HG03354 (cell line): ENCODE measurements at regions not wholly inside any gene's neighbourhood (a gene's known extent, or its start where the extent isn't known, plus 50 kb on each side); places are given as distances from the start of the nearest gene placed in this dataset.
"Not testable (repeated sequence)": the region's sequence is repeated elsewhere in the genome, so short reads cannot be mapped to it uniquely, and the experiment has no call there.

Experiments
- ATAC-seq: cut with Tn5 transposase; IDR thresholded peaks from one replicate; pipeline ENCODE4 v1.9.1; 2021; ENCODE audit warnings: mild to moderate bottlenecking; ENCODE audit not compliant: unreplicated experiment, poor library complexity, severe bottlenecking

DNA sequence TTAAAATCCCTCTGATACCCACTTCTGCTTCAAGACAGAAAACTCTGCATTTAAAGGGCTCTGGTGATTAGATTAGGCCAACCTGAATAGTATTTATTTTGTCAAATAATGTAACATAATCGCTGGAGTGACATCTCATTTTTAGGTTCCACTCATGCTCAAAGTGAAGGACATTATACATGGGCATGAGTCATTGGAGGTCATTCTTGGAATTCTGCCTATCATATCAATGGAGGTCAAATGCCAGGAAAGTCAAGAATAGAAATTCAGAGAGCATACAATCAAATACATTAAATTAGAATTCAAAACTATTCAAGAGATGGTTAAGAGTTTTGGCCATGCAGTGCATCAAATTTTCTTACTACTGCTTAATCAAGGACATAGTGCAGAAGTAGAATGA is 50.8 kb upstream of the PRSS1 start:
- ATAC-seq, result no peak

DNA sequence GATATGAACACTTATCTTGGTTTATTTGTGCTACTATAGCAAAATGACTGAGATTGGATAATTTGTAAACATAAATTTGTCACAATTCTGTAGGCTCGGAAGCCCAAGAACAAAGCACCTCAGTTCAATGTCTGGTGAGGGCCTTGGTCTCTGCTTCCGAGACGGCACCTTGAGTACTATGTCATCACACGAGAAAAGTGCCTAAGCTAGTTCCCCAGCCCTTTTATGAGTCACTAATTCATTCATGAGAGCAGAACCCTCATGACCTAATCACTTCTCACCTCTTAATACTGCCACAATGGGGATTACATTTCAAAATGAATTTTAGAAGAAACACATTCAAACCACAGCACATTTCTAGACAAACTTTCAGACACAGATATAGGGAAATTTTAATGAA is 52.0 kb upstream of the PRSS1 start:
- ATAC-seq, result no peak

DNA sequence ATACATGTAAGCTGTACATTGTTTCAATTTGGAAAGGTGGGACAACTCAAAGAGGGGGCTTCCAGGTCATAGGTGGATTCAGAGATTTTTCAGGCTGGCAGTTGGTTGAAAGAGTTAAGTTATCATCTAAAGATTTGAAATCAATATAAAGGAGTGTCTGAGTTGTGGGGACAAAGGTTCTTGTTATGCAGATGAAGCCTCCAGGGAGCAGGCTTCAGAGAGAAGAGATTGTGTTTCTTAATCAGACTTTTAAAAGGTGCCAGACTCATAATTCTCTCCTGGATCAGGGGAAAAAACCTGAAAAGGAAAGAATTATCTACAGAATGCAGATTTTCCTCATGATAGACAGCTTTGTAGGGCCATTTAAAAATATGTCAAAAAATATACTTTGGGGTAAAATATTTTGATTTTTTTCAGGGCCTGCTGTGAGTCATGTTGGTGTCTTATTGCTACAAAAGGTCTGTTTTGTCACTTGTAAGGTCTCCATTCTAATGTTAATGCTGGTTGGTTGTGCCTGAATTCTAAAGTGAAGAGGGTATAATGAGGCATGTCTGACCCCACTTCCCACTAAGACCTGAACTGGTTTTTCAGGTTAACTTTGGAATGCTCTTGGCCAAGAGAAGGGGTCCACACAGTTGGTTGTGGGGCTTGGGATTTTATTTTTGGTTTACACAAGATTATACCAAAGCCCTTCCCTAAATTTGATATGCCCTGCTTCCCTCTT is 52.7 kb upstream of the PRSS1 start:
- ATAC-seq, result no peak

DNA sequence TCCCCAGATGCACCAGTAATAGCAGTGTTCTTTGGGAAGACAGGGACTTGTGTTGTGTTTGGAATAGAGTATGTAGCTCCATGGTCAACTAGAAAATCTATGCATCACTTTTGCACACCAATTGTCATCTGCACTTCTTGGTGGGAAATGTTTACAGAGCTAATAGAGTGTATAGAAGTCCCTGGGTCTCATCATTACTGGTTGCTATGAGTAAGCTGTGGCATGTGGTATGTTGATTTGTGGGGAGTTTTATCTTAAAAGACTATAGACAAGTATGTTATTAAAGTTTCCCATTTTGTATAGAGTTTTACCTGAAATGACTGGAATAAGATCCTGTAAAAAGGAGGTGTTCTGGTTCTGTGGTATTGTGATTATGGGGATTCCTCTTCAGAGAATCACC is 55.4 kb upstream of the PRSS1 start:
- no peak for ATAC-seq

DNA sequence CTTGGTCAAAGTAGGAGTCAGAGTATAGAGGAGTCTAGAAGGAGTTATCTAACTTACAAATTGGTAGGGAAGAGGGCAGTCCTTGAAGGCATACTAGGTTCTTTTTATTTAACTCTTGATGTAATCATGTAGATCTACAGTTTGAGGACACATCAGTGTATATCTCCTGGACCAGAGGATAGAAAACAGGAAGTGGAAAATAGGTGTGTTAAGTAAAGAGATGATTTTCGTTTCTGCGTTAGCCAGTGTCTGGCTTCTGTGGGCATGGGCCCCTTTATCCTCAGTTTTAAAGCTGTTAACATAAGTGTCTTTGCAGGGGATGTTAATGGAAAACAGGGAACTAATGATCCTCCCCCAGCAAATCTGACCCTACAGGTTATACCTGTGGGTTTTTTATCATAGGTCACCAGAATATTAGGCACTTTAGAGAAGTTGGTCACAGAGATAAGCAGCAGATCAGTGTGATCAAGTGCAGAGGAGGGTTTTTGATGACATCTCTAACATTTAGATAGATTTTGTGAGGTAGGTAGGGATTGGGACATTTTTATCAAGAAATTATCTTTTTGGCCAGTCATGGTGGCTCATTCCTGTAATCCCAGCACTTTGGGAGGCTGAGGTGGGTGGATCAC is 58.6 kb upstream of the PRSS1 start:
- ATAC-seq, result peak; percentile 51

DNA sequence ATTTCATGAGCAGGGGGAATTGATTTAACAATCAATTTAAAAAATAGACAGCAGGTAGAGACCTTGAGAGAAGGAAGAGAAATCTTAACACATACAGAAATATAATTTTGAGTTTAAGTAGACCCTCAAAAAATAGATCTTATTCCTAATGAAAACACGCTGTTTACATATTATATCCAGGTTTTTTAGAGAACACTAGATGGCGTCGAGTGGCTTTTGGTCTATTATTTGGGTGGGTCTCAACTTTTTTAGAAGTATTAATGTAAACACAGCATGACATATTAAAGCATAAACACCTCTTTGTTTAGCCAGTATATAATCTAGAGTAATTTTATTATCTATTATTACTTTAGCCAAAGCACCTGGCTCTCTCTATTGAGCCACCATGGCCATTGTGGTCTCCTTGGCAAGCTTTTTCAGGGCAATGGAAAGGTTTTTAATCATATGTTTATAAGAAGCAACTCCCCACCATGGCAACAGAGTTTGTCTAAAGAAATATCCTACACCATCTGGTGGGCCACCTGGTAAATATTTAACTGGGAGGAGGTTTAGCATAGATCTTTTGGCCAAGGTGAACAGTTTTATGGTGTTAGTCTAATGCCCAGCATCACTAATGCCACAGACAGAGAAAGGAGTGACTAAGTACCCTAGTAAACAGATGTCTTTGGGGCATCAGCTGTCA is 59.7 kb upstream of the PRSS1 start:
- no peak for ATAC-seq

DNA sequence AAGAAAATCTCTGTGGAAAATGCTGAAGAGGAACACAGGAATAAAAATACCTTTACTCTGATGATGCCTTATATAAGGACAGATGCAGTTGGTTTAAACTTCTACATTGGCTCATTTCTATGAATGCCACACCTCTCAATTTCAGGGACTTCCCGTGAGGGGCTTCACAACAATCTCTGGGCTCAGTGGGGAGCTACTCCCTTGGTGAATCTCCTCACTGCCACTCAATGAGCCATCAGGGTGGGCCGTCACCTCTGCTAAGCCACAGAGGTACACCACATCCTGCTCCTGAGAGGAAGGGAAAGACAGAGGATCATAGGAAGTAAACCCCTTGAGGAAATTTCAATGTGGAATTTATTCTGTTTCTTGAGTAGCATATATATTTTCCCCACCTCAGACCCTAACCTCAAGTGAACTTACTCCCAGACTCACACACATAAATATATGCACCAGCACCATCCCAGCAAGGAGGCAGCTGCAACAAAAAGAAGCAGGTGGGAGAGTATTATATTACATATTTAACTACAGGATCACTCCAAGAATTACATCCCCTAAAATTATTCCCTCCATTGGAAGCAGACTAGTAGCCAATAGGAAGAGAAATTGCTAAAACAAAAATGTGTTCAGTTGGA is 63.3 kb upstream of the PRSS1 start:
- ATAC-seq, result no peak

DNA sequence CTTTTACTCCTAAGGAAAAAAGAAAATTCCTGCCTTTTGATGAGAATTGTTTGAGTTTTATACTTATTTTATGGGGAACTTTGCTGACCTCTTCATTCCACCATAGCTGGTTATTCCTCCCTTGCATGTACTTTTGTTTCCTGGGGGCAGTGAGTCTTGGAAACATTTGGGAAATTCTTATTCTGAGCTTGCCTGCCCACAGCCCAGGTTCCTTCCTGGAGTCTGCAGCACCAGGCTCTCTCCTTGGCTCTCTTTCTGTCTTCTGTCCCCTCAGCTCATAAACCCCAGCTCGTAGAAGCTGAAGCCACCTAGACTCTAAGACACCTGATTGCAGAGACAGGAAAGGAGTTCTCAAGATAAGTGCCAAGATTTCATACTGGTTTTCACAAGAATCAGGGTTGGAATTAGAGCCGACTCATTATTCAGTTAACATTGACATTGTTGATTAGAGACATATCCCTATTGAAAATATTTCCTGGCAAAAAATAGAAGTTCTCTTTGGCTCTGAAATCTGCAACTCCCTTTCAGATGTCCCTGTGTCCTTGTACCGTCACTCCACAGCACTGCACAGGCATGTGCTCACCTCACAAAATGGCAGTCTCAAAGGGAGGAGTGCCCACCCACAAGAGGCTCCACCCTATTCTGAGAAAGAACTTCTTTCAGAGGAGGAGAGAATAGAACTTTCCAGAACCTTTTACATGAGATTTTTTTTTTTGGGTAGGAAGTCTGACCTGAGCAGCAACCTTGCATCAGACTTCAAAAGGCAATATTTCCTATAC is 67.8 kb upstream of the PRSS1 start:
- no peak for ATAC-seq

DNA sequence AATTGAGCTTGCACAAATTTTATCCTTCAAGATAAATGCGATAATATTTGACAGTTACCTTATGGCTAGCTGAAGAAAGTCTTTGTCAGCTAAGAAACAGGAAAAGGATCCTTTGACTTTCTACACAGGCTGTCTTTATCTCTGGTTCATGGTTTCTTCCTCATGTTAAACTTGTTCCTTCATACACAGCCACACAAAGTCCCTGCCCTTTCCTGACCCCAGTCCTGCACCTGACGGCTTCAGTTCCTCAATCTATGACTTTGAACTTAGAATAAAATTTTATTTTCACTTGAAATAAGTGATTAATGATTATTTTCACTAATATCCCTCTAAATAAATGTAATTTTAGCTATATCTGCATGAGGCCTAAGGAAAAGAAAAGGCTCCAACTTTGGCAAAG is 77.8 kb upstream of the PRSS1 start:
- ATAC-seq, result no peak

DNA sequence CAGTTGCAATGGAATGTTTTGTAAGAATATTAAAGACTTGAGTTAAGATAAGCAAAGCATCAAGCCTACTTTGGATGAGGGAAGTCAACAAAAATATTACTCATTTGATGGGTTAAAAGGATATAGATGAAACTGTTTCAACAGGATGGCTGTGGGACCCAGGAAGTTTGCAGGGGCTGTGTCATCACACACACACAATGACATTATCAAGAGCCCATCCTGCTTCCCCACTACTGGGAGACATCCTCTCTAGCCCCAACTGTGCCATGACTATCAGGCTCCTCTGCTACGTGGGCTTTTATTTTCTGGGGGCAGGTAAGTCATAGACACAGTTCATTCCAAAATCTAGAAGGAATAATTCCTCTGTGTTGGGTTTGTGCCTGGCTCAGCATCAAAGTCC is 78.8 kb upstream of the PRSS1 start:
- ATAC-seq, result no peak

DNA sequence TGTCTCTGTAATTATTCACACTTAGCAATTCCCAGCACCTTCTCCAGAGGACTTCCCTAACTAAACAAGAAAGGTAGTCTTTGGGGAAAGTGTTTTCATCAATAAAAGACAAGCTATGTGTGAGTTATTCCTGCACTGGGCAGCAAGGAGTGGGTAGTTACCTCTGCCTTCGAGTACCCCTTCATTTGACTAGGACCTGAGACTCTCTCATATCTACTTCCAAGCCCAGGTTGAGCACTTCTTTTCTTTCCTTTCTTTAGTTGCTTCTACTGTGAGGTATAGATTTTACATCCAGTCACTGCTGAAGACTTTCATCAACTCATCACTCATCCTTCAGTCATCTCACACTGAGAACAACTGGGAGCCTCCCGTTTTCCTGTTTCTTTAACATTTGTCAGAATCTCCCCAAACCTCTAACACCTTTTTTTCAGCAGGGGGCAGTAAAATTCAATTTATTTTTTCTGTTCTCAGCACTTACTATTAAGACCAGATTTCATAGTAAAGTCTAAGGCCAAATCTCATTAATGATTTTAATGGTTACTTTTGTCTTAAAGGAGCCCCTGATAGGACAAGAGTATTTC is 80.1 kb upstream of the PRSS1 start:
- no peak for ATAC-seq

DNA sequence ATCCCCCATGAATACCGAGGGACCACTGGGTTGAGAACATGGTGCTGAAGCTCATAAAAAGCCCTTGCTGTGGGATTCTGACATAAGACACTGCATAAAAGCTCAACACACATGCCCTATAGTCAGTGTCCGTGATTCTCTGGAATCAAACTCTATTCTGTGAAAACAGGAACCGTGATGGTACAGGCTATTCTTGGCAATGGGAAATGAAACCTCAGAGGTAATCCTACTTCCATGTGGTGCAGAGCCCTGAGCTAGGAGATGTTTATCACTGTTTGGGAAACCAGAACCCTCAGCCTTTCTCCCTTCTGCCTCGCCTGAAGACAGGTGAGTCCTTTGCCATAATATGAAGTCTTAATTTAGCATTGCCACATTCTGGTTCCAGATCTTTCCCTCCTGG is 80.8 kb upstream of the PRSS1 start:
- no peak for ATAC-seq

DNA sequence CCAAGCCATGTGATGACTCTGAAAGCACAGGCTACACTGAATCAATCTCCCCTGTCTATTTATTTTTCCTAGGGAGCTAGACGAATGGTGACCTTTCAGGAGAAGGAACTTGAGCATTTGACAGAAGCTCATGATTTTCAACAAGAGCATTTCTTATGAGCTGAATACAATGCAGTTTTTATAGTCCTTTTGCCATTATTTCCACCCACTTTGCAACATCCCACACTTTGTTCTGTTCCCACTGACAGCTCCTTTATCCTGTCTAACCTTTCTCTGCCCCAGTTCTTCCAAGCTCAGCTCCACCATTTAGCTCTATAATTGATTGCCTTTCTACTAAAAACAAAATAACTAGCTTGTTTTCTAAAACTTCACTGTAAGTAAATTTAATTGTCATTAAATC is 91.9 kb upstream of the PRSS1 start:
- ATAC-seq, result no peak

DNA sequence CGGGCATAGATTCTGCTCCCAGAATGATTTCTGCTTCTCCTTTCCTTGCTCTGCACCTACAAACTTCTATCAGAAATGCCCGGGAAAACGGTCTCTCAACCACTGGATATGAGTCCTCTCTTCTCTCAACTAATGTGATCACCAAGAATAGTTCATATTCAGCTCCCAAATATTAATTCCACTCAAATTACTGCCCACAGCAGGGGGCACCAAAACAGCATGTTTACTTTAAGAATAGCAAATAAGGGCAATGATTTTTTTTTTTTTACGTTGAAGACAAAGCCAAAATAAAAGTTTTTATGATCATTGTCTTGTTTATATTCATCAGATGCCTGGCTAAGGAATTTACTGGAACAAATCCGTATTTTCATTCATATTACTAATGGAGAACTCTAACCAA is 94.9 kb upstream of the PRSS1 start:
- no peak for ATAC-seq

DNA sequence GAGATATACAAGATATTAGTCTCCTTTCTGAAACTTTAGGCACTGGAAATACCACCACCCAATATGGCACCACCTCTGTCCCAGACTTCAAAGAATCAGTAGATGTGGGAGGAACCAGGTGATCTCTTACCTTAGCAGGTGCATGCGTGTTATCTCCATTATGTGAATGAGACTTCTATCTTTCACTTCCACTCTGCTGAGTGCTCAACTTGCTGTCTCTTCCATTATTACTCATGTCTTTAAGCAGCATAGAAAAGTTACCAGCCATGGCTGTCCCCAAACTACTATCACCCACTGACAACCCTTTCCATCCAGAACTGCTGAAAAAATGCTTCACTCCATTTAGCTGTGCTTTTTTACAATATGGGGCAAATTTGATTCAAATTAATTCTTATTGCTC is 101.5 kb upstream of the PRSS1 start:
- no peak for ATAC-seq

DNA sequence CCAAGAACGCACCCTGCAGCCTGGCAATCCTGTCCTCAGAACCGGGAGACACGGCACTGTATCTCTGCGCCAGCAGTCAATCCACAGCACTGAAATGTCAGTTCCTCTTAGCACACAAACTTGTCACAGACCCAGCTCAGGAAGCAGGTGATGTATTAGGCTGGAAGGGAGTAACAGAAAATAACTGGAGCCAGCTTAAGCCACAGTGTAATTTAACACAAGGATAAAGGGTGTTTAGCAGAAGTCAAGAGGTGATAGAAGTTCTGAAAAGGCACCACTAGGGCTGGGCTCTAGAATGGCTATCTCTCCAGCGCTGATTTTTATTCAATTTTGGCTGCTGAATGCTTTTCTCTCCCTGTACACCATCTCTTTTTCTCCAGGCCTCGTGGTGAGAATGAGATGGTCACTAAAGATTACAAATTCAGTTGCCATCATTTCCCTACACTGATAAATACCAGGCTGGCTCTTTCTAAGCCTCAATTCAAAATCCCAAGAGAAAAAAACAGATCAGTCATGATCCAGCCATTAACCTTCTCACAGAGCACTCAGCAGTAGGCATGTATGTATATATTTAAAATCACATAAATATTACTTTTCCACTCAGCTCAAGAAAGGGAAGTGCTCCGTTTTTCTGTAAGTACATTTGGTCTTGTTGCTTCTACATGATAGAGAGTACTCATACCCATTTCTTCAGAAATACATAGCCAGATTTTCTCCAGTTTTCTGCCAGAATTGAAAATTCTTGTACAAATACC is 102.7 kb upstream of the PRSS1 start:
- no peak for ATAC-seq

DNA sequence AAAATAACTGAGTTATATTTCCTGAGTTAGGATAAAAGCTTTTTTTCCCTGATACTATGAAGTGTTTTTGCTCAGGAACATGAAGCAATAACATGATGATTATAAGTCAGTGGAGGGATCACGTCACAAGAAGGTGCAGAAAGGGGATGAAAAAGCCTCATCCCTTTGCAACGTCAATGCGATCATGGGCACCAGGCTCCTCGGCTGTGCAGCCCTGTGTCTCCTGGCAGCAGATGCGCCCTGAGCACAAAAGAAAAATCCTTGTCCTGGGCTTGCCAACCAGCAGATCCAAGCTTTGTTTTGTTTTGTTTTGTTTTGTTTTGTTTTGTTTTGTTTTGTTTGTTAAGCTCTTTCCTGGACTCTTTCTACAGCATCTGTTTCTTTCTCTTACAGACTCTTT is 103.5 kb upstream of the PRSS1 start:
- no peak for ATAC-seq

DNA sequence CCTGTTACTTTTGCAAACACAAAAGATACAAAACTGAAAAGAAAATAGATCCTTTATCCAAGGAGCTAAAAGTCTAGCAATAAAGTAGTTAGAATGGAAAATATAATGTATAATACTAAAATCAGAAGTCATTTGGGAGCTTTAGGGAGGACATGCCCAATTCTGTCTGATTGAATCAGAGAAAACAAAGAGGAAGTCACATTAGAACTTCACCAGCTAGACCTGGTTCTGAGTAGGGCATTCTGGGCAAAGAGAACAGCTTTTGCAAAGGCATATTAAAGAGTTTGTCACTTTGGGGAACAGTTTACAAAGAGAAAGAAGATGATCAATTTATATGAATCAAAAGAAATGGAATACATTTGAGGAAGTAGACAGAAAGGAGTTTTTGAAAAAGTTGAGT is 107.0 kb upstream of the PRSS1 start:
- no peak for ATAC-seq

DNA sequence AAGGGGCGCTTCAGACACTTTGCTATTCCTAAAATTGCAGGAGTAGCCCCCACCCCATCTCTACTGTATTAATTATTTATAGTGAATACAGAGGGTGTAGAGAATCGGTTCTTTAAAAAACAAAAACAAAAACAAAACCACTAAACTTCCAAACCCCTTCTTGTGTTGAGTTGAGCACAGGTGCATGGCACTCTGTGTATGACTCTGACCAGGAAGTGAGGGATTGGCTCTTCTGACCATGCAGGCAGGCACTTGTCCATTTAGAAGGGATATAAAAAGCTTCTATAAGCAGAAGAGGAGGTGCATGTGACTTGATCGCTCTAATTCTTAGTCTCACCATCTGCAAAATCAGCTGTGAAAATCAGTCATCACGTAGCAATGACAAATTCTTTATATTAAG is 108.0 kb upstream of the PRSS1 start:
- not testable (repeated sequence) for ATAC-seq
